ENCODE measurements at regions not wholly inside any gene's neighbourhood (a gene's known extent, or its start where the extent isn't known, plus 50 kb on each side); places are given as distances from the start of the nearest gene placed in this dataset.

- H3K4me1 ChIP-seq (ENCODE audit: low read depth), result no peaks in the 10 kb centered on the region
- H3K27ac ChIP-seq, result no peak overlapping the region
- no peak overlapping the region for H3K4me3 ChIP-seq
- no peaks in the 10 kb centered on the region for H3K27me3 ChIP-seq
- TF ChIP-seq, protein P1, sequence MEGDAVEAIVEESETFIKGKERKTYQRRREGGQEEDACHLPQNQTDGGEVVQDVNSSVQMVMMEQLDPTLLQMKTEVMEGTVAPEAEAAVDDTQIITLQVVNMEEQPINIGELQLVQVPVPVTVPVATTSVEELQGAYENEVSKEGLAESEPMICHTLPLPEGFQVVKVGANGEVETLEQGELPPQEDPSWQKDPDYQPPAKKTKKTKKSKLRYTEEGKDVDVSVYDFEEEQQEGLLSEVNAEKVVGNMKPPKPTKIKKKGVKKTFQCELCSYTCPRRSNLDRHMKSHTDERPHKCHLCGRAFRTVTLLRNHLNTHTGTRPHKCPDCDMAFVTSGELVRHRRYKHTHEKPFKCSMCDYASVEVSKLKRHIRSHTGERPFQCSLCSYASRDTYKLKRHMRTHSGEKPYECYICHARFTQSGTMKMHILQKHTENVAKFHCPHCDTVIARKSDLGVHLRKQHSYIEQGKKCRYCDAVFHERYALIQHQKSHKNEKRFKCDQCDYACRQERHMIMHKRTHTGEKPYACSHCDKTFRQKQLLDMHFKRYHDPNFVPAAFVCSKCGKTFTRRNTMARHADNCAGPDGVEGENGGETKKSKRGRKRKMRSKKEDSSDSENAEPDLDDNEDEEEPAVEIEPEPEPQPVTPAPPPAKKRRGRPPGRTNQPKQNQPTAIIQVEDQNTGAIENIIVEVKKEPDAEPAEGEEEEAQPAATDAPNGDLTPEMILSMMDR (IDR thresholded peaks at IDR 0.05; ENCODE audit: low read depth, low read length), result no peak
- peak in 1 of 2 donors; percentile 23 for DNase-seq (ENCODE audit: low read depth in 1 of 2, low spot score in 1 of 2)
- H3K36me3 ChIP-seq, result no peaks in the 10 kb centered on the region
- no peaks in the 10 kb centered on the region for H3K9me3 ChIP-seq (ENCODE audit: low read depth)
These were observed 121.8 kb upstream of the PAX6 start for GRCh38 chr11:31932879-31933278.

DNA sequence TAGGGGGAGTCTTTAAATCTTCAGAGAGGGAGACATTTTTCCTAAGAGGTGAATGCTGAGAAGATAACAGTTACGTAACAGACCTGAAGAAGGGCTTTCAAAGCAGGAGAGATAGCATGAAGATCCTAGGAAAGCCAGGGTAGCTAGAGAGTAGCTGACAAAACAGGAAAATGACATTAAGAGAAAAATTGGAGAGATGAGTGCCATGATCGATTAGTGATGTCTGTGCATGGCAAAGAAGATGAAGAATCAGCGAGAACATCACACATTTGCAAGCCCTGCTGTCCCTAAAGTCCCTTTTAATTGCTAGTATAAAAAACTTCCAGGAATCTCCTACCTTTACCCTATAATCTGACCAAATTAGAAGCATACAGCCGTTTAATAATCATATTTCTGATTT is 116.9 kb upstream of the PAX6 start:
- DNase-seq (ENCODE audit: low read depth in 1 of 2, low spot score in 1 of 2), result no peak
- TF ChIP-seq, protein P1 (IDR thresholded peaks at IDR 0.05; ENCODE audit: low read depth, low read length), result no peak
- H3K4me1 ChIP-seq (ENCODE audit: low read depth), result no peaks in the 10 kb centered on the region
- H3K27ac ChIP-seq, result no peak overlapping the region
- no peaks in the 10 kb centered on the region for H3K36me3 ChIP-seq
- H3K27me3 ChIP-seq, result peaks cover 22% of the 10 kb centered on the region
- H3K4me3 ChIP-seq, result no peak overlapping the region
- no peaks in the 10 kb centered on the region for H3K9me3 ChIP-seq (ENCODE audit: low read depth)

GRCh38 chr11:31926816-31927528 is 115.8 kb upstream of the PAX6 start:
- DNase-seq (ENCODE audit: low read depth in 1 of 2, low spot score in 1 of 2), result no peak
- H3K4me3 ChIP-seq, result no peak overlapping the region
- no peaks in the 10 kb centered on the region for H3K4me1 ChIP-seq (ENCODE audit: low read depth)
- H3K36me3 ChIP-seq, result no peaks in the 10 kb centered on the region
- H3K9me3 ChIP-seq (ENCODE audit: low read depth), result no peaks in the 10 kb centered on the region
- H3K27me3 ChIP-seq, result peaks cover 22% of the 10 kb centered on the region
- TF ChIP-seq, protein P1 (IDR thresholded peaks at IDR 0.05; ENCODE audit: low read depth, low read length), result no peak
- no peak overlapping the region for H3K27ac ChIP-seq

DNA sequence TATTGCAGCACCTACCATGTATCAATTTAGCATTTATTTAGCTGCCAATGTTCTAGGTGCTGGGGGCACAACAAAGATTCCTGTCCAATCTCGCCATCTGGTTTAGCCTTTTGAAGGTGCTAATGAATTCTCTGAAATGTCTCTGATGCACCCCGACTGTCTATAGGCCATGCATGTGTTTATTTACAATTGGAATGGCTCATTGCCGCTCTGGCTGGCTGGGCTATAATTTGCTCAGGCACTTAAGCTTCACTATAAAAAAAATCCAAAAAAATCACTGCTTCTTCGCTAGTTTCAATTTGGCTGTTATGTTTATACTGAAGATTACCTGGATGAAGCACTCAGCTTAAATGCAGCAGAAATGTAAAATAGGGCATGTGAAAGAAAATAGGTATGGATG is 115.0 kb upstream of the PAX6 start:
- Histone ChIP-seq H3K27ac (no peak overlapping the region), H3K4me1 (ENCODE audit: low read depth) (no peaks in the 10 kb centered on the region), H3K36me3 (no peaks in the 10 kb centered on the region), H3K9me3 (ENCODE audit: low read depth) (no peaks in the 10 kb centered on the region), H3K27me3 (peaks cover 22% of the 10 kb centered on the region), H3K4me3 (no peak overlapping the region)
- TF ChIP-seq, protein P1 (IDR thresholded peaks at IDR 0.05; ENCODE audit: low read depth, low read length), result no peak
- no peak for DNase-seq (ENCODE audit: low read depth in 1 of 2, low spot score in 1 of 2)

DNA sequence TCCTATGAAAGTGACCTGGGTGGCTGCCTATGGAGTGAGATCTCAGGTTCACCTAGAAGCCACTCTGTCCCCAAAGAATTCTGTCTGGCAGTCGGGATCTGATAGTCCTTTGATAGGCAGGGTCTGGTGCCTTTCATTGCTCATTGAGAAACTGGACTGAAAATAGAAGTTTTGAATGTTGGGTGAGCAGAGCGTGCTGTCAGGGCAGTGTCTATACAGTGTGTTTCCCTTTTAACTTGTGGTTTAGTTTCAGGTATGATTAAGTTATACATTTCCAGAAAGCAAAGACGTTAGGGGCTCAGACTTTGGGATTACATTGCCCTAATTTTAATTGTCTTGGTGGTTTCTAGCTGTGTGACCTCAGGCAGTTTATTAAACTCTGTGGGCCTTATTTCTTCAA is 111.3 kb upstream of the PAX6 start:
- Histone ChIP-seq H3K36me3 (no peaks in the 10 kb centered on the region), H3K27ac (no peak overlapping the region), H3K4me1 (ENCODE audit: low read depth) (no peaks in the 10 kb centered on the region), H3K4me3 (no peak overlapping the region), H3K27me3 (peaks cover 32% of the 10 kb centered on the region), H3K9me3 (ENCODE audit: low read depth) (no peaks in the 10 kb centered on the region)
- TF ChIP-seq, protein P1 (IDR thresholded peaks at IDR 0.05; ENCODE audit: low read depth, low read length), result no peak
- DNase-seq (ENCODE audit: low read depth in 1 of 2, low spot score in 1 of 2), result no peak

Data from cardiac muscle cell (in vitro differentiated cells and primary cell).